Stimulated activated CD8-positive, alpha-beta memory T cell treated with anti-CD3 and anti-CD28 coated beads, Interleukin-15, amount 100 ng/mL, for 4 hours (primary cell): ENCODE measurements at regions not wholly inside any gene's neighbourhood (a gene's known extent, or its start where the extent isn't known, plus 50 kb on each side); places are given as distances from the start of the nearest gene placed in this dataset.
"Not testable (repeated sequence)": the region's sequence is repeated elsewhere in the genome, so short reads cannot be mapped to it uniquely, and the experiment has no call there.

ENCODE experiments used
- DNase-seq, 2 donors: peaks; one replicate each; pipeline ENCODE4 v3.0.0-alpha.2; 2020; ENCODE audit warnings: low read depth in 2 of 2

- no peak for DNase-seq
Observed at GRCh38 chr13:70310396-70311119, 202.3 kb upstream of the KLHL1 start.

DNA sequence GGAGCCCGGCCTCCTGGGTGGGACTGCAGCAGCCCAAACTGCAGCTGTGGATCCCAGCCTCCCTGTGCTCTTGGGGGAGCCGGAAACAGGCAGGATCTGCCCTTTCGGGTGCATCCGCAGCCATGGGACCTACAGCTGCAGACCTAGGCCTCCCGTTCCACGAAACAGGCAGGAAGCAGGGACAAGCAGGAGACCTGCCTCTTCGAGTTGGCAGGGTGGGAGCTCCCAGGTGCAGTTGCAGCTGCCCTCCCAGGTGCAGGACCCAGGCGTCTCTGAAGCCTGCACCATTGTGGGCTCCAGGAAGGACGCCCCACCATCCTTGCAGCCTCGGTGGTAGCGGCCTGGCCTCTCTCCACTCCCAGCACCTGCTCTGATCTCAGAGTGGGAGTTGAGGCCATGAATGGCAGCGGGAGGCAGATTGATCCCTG is 189.0 kb upstream of the KLHL1 start:
- no peak for DNase-seq

GRCh38 chr13:70284371-70284770 is 176.1 kb upstream of the KLHL1 start:
- DNase-seq = no peak

- DNase-seq = no peak
Observed at GRCh38 chr13:70275841-70276240, 167.6 kb upstream of the KLHL1 start.

GRCh38 chr13:70255406-70255991 is 147.2 kb upstream of the KLHL1 start:
- DNase-seq = no peak

DNA sequence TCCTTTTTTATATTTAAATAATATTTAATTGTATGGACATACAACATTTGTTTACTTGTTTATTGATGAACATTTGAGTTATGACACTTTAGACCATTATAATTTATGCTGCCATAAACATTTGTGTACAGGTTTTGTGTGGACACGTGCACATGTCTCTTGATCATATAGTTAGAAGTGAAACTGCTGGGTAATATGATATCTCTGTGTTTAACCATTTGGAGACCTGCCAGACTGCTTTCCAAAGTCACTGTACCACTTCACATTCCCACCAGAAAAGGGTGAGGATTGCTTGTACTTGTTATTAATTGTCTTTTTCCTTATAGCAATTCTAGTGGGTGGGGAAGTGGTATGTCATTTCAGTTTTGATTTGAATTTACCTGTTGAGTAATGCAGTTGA is 145.6 kb upstream of the KLHL1 start:
- no peak for DNase-seq

- no peak for DNase-seq
Observed at GRCh38 chr13:70253411-70253810, 145.2 kb upstream of the KLHL1 start.

GRCh38 chr13:70249332-70250064 is 141.2 kb upstream of the KLHL1 start:
- no peak for DNase-seq

DNA sequence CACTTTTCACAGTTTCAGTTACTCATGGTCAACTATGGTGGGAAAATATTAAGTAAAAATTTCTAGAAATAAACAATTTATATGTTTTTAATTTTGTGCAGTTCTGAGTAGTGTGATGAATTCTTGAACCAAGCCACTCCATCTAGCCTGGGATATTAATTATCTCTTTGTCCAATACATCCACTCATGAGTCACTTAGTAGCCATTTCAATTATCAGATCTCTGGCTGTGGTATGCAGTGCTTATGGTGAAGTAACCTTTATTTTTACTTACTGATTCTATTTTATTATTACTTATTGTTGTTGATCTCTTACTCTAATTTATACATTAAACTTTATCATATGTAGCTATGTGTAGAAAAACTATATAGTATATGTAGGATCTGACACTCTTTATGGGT is 128.9 kb upstream of the KLHL1 start:
- DNase-seq = no peak

- no peak for DNase-seq
Observed at GRCh38 chr13:70235565-70235964, 127.3 kb upstream of the KLHL1 start.

GRCh38 chr13:70223911-70224310 is 115.7 kb upstream of the KLHL1 start:
- DNase-seq = no peak

DNA sequence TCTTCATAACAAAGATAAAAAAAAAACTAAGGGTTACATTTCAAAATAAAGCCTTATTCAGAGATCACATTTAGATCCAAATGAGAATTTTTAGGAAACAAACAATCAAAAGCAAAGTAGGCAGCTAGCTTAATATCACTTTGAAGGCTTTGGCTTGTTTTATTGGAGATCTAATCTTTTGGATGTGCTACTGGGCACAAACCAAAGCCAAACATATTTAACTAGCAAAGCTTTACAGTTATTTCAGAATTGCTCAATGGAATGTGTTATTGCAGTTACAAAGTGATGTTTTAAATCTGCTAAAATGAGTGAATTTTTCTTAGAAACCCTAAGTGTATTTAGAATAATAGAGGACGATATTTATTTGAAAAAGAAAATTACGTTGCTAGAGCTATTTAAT is 114.7 kb upstream of the KLHL1 start:
- no peak for DNase-seq

DNA sequence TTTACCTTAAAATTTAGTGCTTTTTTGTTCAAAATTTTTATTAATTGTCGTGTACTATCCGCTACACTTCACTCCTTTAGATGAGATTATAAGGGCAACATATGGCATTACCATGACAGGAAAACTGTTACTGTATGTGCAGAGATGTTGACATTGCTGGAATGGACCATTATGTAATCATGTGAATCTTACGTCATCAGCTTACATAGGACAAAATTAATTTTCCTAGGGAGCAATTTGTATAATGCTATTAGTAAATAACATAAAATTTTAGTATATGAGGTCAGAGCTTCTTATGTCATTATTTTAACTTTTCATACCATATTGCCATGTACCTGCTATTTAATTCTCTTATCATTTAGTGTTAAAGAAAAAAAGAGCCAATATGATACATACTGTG is 110.4 kb upstream of the KLHL1 start:
- no peak for DNase-seq

DNA sequence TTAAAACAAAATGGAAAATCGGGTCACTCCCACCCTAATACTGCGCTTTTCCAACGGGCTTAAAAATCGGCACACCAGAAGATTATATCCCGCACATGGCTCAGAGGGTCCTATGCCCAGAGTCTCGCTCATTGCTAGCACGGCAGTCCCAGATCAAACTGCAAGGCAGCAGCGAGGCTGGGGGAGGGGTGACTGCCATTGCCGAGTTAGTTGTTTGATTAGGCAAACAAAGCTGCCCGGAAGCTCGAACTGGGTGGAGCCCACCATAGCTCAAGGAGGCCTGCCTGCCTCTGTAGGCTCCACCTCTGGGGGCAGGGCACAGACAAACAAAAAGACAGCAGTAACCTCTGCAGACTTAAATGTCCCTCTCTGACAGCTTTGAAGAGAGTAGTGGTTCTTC is 100.7 kb upstream of the KLHL1 start:
- not testable (repeated sequence) for DNase-seq

DNA sequence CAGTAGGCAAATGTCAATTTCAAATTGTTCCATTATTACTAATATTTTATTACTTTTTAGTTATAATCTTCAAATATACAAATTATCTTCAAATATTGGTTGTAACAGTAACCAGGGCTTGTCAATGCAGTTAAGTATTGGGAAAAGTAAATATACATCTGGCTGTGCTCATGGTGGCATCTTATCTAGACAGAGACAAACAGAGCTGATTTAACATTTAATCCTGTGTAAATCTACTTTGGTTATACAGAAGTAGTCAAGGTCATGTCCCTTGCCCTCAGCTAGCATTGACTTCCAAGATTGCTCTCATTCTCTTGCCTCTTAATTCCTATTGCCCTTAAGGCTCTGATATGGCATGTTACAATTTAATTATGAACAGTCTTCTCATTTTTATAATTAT is 98.4 kb upstream of the KLHL1 start:
- no peak for DNase-seq

DNA sequence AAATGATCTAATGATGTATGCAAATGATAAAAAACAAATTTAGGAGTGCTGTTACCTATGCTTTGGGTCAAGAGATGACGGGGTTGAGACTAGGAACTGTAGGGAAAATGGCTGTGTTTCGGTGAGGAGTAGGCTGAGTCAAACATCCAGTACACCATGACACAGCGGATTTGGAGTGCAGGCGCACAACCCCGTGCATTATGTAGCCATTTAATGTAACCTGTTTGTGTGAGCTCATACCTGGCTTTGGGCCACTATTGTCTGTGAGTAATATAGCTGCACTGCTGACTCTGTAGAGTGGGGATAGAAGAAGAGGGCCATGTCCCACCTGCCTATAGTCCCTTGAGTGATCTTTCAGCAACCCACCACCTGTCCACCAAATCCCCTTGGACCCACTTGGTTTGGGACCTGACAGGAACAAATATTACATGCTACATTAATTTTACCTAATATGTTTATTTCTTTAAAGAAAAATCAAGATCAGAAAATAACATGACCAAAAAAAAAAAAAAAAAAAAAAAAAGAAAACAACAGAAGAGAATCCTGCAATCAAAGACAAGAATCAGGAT is 95.5 kb upstream of the KLHL1 start:
- no peak for DNase-seq

DNA sequence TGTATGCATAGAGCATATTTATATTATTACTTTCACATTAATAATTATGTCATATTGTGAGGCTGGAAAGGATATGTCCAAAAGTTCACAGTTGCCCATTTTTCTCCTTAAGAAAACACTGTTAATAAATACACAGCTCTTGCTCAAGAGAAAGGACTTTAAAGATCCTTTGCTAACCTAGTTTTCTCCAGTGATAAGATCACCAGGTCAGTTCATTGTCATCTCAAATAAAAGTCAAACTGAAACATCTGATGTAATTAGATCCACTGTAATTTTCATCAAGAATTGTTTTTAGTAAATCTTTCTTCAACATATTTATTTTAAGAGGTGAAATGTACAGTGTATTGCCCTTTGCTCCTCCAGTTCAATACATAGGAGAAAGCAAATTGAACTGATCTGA is 82.8 kb upstream of the KLHL1 start:
- no peak for DNase-seq

- DNase-seq = no peak
Observed at GRCh38 chr13:70189981-70190380, 81.7 kb upstream of the KLHL1 start.

DNA sequence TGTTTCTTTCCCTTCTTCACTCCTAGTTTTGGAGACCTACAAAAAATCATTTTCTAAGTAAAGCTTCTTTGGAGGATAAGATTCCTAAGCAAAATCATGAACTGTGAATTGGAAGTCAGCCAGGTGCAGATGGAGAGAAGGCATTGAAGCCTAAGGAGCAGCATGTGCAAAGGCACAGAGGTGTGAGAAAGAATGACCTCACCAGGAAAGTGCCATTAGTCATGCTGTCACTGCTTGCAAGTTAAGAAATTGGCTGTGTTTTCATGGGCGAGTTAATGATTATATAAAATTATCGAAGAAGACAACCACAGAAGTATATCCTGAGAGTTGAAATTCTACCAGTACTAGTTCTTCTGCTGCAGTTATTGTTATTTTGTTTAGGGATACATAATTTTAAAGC is 80.3 kb upstream of the KLHL1 start:
- DNase-seq = no peak

DNA sequence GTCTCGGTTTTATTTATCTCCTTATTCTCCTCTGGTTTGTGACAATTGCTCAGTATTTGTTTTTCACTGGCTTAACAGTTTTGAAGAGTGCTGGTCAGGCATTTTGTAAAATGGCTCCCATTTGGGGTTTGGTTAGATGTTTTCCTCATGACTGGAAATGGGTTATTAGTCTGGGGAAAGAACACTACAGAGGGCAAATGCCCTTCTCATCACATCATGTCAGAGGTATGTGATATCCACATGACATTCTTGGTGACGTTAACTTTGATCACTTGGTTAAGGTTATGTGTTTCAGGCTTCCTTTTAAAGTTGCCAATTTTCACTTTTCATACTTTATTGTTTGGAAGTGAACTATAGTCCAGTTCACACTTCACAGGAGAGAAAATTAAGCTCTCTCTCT is 74.8 kb upstream of the KLHL1 start:
- DNase-seq = no peak
